ENCODE measurements at regions not wholly inside any gene's neighbourhood (a gene's known extent, or its start where the extent isn't known, plus 50 kb on each side); places are given as distances from the start of the nearest gene placed in this dataset.

DNA sequence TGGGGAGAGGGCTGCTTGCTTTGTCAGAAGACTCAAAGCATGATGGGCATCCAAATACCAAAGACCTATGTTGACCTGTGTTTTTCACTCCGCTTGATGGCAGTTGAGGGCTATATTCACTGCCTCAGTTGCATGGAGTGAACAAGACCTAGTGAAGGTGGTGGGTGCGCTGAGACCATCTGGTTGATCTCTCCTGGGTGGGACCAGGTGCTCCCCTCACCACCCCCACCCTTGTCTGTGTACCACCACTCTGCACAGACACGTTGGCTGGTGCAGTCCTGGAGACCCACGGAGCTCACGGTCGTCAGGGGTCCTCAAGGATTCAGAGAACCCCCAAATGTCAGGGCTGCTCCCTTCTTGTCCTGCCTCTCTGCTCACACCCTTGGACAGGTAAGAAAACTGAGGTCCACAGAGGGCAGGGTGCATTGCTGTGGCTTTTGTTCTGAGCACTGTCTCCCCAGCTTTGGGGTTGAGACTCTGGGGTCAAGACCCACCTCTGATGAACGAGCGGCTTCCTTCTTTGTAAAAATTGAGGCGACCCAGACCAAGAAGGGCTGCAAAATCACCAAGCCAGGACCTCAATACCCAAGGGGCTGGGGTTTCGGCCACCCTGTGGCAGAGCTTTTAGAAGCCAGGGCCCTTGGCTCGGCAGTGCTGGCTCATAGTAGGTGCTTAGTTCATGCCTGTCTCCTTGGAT is 166.3 kb upstream of the RTL1 start:
- DNase-seq = no peak

DNA sequence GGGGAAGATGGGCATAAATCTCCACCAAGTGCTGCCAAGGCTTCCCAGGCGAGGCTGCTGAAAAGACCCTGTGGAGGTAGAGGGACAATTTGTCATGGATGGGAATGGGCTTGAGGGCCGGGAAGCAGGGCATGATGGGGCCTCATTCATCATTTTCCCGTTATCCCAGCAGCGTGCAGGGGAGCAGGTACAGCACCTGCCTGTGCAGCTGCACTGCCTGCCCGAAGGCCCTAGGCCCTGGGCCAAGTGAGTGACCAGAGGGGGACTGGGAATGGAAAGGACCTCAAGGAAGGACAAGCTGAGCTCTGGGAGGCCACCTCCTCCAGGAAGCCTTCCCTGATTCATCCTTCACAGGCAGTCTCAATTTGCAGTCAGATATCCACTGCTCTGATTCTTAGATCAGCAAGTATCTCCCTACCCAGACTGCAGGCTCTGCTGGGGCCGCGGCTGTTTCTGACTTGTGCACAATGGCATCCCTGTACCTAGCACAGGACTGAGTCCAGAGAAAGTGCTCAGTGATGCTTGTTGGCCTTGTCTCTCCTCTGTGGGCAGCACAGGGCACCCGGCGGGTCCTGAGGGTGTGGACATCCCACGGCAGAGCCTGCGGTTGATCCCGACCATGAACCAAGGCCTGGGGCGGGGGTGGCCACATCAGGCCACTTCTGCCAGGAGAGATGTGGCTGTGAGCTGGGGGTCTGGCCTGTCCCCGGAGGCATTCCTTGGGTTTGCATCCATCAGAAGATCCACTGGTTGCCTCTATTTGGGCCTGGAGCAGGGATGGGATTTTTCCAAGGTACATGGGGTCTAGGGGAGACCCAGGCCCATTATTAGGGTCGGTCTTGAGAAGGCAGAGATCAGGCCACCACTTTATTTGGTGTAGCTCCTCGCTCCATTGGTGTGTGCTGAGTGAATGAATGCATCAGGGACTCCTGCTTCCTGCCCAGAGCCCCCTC is 167.3 kb upstream of the RTL1 start:
- no peak for DNase-seq

DNA sequence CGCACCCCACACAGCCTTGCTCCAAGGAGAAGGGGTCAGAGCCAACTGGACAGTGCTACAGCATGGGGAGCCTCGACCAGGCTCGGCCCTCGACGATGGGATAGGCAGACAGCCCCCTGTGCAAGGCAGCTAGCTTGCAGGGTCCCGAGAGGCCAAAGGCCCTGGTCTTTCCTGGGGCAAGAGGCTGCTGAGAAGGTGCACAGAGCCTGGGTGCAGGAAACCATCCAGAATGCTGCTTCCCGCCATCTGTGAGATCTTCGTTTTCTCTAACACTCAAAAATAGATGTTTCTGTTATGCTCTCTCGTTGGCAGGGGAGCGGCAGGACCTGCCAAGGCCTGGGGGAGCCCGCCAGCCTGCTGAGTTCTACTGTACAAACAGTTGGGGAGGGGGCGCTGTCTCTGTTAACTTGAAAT is 168.0 kb upstream of the RTL1 start:
- DNase-seq = no peak

DNA sequence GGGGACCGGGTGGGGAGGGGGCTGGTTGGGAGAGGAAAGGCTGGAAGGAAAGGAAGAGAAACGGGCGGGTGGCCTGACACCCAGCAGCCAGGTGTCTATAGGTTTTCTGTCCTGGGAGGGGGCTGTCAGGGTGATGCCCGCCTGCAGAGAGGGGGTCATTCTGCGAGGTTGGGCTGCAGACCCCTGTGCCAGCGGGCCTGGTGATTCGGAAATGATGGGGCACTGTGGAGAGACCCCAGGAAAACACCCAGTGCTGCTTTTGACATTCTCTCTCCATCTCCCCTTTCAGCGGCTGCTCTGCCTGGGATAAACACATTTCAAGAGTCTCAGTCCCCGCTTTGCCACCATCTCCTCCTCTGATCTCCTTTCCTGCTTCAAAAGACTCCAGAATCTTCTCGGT is 168.5 kb upstream of the RTL1 start:
- DNase-seq = no peak

DNA sequence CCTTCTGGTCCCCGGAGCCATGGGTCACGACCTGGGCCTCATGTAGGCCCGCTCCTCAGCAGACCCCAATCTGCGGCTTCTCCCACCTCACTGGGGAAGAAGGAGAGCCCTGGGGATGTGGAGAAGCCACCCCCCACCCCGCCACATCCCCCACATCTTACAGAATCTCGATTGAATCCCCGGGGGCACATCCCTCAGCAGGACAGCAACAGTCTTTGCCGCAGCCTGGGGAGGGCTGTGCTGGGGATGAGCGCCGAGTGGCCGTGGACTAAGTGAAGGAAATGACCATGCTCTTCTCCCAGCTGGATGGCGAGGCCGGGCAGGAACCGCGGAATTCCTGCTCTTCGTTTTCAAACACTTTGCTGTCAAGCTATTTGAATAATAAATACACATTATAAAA is 169.0 kb upstream of the RTL1 start:
- no peak for DNase-seq

DNA sequence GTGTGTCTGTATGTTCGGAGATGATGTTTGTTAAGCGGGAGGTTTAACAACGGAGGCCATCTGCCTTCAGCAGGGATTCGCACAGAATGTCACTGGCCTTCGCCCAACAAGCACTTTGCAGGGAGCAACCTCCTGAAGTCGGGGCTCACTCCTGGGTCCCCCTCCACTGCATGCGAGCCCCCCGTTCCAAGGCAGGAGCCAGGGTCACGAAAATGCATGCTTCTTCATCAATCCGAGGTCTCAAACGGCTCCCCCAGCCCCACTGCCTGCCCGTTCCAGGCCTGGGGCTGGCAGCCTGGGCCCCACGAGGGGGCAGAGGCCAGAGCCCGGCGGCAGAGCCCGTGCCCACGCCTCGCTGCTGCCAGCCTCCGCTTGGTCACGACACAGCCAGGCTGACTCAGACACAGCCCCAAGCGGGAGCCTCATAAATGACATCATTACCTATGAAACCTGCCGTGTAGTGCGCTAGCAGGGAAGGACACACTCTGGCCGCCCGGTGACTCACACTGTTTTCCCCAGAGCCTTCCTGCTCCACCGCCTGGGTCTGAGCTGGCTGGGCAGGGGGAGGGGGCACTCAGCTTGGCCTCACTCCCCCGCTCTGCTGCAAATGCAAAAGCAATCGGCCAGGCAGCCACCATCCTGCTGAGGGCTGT is 169.5 kb upstream of the RTL1 start:
- peak; percentile 47 for DNase-seq

DNA sequence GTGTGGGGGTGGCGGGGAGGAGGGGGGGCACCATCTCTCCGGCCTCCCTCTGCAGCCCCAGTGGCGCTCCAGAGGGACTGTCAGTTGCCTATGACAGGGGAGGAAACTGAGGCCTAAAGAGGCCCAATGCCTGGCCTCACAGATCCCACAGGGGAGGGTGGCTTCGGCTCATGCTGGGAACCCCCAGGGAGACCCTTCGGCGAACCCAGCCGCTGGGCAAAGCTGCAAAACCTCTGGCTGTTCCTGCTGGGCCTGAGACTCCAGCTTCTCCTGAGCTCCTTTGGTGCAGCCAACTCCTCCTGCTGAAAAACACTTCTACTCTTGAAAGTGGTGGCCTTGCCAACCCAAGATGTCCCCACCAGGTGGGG is 170.1 kb upstream of the RTL1 start:
- DNase-seq = no peak

DNA sequence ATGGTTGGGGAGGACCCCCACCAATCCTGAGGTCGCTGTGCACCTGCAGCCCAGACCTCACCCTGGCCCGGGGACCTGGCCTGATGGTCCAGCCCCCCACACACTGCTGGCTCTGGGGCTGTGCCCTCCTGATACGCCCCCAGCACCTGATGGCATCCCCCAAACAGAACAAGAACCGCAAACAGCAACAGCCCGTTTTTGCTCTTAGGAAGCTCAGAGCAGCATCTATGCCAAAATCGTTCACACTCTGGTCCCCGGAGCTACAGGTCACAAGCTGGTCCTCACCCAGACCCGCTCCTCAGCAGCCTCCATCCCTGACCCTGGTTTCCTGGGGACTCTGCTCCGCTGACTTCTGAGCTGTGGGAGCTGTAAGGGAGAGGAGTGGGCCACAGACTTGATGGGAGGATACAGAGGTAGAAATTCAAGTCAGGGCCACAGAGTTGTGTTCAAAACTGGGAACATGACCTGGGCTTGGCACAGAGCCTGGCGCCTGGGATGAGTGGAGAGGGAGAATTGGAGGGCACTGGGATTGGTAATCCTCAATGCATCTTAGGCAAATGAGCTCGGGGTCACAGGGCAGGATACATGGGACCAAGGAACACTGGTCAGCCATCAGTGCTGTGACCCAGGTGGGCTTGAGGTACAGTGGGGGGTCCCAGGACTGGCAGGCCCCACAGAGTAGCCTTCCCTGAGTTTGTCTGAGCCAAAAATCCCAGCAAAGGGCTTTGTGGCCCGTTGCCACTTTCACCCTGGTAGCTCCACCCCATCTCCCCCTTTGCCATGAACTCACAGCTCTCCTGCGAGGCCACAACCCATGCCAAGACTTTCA is 170.9 kb upstream of the RTL1 start:
- DNase-seq = no peak

DNA sequence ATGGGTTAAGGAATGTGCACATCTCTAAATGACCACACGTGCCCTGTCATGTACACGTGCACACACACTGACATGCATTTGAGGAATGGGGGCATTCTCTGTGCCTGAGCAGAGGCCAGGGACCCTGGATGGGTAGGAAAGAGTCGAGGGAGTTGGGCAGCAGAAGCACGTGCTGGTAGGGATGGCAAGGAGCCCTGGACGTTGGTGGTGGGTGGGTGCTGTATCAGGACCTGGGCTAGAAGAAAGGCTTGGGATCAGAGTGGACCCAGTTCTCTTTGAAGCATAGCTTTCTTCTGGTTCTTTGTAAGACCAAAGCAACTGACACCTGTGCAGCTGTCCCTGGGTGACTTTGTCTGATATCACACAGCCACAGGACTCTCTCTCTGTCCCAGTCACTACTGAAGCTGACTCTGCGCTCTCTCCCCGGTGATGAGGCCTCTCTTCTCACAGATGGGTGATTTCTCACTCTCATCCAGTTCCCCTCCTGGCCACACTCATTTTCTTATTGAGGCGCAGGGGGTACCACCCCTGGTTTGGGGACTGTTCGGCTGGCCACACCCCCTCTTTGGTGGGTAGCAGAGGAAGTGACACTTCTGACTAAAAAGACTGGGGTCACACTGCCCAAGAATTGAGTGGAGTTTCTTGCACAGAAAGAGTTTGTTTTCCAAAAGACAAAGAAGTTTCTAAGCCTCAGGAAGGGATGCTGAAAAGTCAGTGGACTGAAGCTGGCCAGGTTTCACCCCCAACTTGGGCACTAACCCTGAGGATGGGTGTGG is 171.7 kb upstream of the RTL1 start:
- no peak for DNase-seq

DNA sequence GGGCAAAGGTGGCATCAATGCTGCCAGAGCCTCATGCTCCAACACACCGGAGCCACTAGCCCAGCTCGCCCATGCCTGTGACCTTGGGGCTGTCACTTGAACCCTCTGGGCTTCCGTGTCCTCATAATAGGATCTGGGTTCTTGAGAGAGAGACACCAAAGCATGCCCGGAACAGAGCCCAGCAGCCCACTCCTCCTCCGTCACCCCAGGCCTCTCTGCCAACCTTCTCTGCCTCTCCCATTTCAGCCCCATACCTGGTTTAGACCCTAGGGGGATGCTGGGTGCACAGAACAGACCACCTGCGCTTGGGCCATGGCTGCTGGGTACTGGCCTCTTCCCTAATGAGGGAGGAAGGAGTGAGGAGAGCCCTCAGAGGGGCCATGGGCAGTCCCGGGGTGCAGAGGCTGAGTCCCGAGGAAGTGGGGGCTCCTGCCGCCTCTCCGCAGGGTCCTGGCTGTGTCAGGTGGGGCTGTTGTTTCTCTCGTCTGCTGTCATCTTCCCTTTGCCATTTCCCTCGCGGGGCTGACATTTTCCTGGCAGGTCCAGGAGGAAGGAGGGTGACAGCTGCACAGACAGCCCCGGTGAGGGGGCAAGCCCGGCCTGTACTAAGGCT is 172.4 kb upstream of the RTL1 start:
- no peak for DNase-seq

DNA sequence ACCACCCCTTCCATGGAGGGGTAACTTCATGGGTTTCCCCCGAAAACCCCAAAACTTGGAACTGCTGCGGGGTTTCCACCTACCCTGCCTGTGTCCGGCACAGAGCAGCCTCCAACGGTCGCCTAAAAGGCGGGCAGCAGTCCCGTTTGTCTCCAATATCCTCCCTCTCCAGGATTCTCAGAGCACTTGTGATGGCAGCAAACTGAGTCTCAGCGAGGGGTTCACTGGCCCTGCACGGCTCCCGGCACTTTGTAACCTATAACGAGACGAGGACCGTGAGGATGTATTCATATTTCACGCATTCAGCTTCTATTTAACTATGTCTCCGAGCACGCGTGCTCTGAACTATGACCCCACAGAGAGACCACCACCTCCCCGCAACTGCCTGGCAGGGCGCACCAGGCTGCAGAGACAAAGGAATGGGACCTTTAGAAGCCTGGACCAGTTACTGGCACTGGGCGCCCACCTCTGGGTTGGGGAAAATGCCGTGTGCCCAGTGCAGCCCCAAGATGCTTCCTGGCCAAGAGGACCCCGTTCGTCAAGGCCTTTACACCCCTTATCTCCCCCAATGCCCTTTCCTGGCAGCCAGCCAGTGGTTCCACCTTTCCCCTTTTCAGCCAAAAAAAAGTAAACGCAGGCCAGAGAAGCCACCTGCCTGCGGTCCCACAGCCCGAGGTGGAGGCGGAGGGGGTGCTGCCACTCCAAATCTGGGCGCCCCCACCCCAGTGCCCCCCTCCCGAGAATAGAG is 173.1 kb upstream of the RTL1 start:
- no peak for DNase-seq

DNA sequence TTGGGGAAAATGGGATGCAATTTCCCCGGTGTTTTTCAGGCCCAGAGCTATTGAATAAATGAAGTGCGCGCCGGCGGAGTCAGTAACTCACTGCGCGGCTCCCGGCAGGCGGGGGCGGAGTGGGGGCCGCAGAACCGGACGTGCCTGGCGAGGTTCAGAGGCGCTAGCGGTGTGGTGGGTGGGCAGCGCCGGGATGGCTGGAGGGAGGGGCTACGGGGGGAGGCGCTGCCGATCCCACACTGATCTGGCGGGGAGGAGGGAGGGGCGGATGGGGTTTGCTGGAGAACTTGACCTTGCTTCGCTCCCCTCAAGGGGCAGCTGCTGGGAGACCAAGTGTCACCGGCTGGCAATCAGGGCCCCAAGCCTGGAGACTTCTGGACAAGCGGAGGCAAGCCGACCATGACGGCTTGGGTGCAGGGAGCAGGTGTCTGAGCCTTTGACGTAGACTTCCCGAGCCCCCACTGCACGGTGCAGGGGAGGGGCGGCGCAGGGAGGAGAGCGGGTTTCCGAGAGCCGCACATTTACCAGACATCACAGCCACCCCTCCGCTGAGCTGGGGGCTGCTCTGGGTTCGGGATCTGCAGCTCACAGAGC is 174.1 kb upstream of the RTL1 start:
- DNase-seq = no peak

DNA sequence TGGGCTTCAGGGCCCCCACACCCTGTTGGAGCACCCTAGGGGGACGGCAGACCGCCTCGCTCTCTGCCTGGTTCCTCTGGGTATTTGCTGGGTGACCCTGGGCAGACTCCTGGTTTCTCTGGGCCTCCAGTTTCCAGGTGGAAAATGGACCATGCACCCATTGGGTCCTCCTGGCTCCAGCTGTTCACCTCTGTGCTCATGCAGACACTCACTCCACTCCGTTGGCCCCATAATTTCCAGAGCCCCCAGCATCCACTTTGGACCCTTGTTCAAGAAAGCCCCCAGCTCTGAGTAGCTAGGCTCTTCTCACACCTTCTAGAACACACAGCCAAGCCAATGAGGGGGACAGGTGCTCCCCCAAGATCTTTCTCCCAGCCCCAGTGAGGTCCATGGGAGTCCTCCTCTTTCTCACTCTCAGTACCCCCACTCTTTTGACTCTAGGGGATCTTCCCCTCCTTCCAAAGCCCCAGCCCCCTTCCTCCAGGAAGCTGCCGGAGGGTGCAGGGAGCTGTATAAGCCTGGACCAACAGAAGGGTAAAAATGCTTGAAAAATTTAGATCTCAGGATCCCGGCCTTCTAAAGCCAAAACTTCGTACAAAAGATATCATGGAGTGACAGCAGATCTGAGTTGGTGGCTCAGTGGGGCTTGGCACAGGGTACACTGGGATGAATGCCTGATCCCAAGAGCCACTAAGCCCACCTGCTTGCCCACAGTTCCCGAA is 174.8 kb upstream of the RTL1 start:
- DNase-seq = no peak

DNA sequence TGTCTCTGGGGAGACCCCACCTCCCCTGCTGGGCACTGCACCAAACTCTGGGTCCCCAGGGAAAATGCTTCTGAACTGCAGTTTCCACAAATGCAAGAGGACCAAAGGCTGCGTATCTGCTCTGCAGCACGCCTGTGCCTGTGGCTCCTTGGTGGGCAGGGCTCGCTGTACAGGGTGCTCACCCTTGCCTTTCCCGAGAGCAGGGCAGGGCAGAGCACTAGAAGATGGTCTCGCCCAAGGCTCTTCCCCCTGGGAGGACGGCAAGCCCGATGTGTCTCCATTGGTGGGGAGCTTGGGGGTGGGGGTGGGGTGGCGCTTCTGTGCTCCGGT is 175.3 kb upstream of the RTL1 start:
- DNase-seq = no peak

DNA sequence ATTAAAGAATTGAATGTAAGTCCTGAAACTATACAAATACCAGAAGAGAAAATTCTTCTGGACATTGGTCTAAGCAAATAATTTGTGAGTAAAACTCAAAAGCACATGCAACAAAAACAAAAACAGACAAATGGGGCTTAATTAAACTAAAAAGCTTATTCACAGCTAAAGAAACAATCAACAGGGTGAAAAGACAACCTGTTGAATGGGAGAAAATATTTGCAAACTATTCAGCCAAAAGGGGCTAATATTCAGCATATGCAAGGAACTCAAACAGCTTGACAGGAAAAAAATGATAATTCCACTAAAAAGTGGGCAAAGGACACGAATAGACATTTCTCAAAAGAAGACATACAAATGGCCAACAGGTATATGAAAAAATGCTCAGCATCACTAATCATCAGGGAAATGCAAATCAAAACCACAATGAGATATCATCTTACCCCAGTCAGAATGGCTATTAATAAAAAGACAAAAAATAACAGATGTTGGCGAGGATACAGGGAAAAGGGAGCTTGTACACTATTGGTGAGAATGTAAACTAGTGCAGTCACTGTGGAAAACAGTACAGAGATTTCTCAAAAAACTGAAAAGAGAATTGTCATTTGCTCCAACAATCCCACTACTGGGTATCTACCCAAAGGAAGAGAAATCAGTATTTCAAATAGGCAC is 177.5 kb upstream of the RTL1 start:
- no peak for DNase-seq

DNA sequence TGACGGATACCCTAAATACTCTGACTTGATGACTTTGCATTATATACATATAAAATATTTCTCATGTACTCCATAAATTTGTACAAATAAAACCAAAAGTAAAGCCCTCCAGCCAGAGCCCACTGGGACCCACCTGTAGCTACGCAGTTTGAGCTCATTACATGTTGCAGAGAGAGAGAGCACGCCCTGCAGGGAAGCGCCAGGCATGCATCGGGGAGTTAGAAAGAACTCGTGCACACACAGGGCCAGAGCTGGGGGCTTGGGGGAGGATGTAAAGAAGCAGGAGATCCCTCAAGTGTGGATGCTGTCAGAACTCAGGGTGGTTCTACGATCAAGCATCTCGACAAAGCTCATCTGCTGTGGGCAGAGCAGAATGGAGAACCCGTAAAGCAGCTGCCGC is 178.5 kb upstream of the RTL1 start:
- no peak for DNase-seq

DNA sequence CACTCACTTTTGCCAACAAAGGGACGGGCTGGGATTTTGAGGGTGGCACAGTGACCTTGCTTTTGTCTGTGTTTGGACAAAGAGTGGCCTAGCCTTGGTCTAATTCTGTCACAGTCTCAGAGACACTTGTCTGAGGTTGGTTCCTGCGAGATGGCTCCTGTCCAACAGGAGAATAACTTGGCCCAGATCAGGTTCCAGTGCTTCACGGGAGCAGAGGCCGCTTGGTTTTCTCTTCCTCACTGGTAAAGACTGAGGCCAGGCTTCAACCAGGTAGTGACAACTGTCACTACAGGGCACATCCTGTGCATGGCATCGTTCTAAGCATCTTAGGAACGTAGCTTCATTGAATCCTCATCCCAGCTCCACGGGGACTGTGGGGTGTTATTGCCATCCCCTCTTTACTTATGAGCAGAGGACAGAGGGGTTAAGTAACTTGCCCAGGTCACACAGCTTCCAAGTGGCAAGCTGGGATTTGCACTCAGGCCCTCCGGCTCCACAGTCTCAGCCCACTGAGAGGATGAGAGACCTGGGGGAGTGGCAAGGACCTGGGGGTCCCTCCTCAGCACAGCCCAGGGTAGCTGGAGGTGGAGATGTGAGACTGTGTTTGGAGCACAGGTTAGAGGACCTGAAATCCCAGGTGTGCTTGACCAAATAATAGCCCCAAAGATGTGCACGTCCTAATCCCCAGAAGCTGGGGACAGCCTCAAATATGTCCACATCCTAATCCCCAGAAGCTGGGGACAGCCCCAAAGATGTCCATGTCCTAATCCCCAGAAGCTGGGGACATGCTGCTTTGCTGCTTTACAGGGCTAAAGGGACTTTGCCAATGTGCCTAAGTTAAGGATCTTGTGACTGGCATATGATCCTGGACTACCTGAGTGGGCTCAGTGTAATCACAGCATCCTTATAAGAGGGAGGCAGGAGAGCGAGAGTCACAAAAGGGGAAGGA is 179.2 kb upstream of the RTL1 start:
- no peak for DNase-seq

All from COR-L47 (cell line).